Stimulated activated CD4-positive, alpha-beta T cell treated with anti-CD3 and anti-CD28 coated beads, TNF-alpha, amount 100 ng/mL, for 1 hour (primary cell): ENCODE measurements at regions not wholly inside any gene's neighbourhood (a gene's known extent, or its start where the extent isn't known, plus 50 kb on each side); places are given as distances from the start of the nearest gene placed in this dataset.

Experiments used
- DNase-seq, 3 donors: peaks; one replicate each; pipeline ENCODE4 v3.0.0-alpha.2; 2020; ENCODE audit warnings: low read depth in 3 of 3, low spot score in 1 of 3

- no peak for DNase-seq
These were observed 212.2 kb downstream of the TRIB2 start for GRCh38 chr2:12928775-12929401.

GRCh38 chr2:12929758-12930157, 213.0 kb downstream of the TRIB2 start:
- DNase-seq = no peak

- DNase-seq = no peak
These were observed 213.7 kb downstream of the TRIB2 start for GRCh38 chr2:12930391-12930790.

- DNase-seq = no peak
These were observed 214.6 kb downstream of the TRIB2 start for GRCh38 chr2:12931186-12931844.

GRCh38 chr2:12932192-12932591, 215.5 kb downstream of the TRIB2 start:
- no peak for DNase-seq

- DNase-seq = no peak
These were observed 217.5 kb downstream of the TRIB2 start for GRCh38 chr2:12934146-12934756.

- DNase-seq = no peak
These were observed 218.5 kb downstream of the TRIB2 start for GRCh38 chr2:12935222-12935621.

- DNase-seq = no peak
These were observed 219.1 kb downstream of the TRIB2 start for GRCh38 chr2:12935796-12936195.

GRCh38 chr2:12941203-12941602, 224.5 kb downstream of the TRIB2 start:
- no peak for DNase-seq

GRCh38 chr2:12948231-12948960, 231.7 kb downstream of the TRIB2 start:
- no peak for DNase-seq

- no peak for DNase-seq
These were observed 232.2 kb downstream of the TRIB2 start for GRCh38 chr2:12948961-12949353.

- DNase-seq = no peak
These were observed 232.7 kb downstream of the TRIB2 start for GRCh38 chr2:12949406-12949805.

GRCh38 chr2:12950174-12950573, 233.4 kb downstream of the TRIB2 start:
- no peak for DNase-seq

GRCh38 chr2:12950957-12951656, 234.4 kb downstream of the TRIB2 start:
- DNase-seq = no peak

- DNase-seq = no peak
These were observed 234.9 kb downstream of the TRIB2 start for GRCh38 chr2:12951657-12951973.

- no peak for DNase-seq
These were observed 236.9 kb downstream of the TRIB2 start for GRCh38 chr2:12953596-12953995.

- DNase-seq = no peak
These were observed 239.1 kb downstream of the TRIB2 start for GRCh38 chr2:12955864-12956263.

- no peak for DNase-seq
These were observed 240.5 kb downstream of the TRIB2 start for GRCh38 chr2:12957251-12957650.

- DNase-seq = no peak
These were observed 243.2 kb downstream of the TRIB2 start for GRCh38 chr2:12959935-12960334.

GRCh38 chr2:12960671-12961070, 243.9 kb downstream of the TRIB2 start:
- no peak for DNase-seq

- DNase-seq = no peak
These were observed 248.3 kb downstream of the TRIB2 start for GRCh38 chr2:12964904-12965539.
